ENCODE measurements at regions not wholly inside any gene's neighbourhood (a gene's known extent, or its start where the extent isn't known, plus 50 kb on each side); places are given as distances from the start of the nearest gene placed in this dataset. TPM values are rescaled to one million over a fixed set of nuclear protein-coding genes. Genes with fewer than 3 reads are reported as not detected.

Small RNA genes in the stretch of these regions (small RNA-seq; reads per million reads assigned to genes)
- gene RF00019, result not detected

Measured in osteoblast (primary cell).